IMR-90 (cell line): ENCODE measurements at regions not wholly inside any gene's neighbourhood (a gene's known extent, or its start where the extent isn't known, plus 50 kb on each side); places are given as distances from the start of the nearest gene placed in this dataset.

ENCODE experiments used
- ATAC-seq: fragments of 200-7000 bp; cut with Tn5 transposase; 2 replicates; pipeline ENCODE4 v1.9.1; 2020; ENCODE audit warnings: low read depth, mild to moderate bottlenecking, moderate library complexity
- BruUV-seq: library from RNA; stranded (reverse); fragments of 400-500 nt; replicated peaks from 2 replicates; lab custom pipeline; 2021; lab: Mats Ljungman, UMichigan
- CTCF ChIA-PET: fragments of 300-600 bp; formaldehyde crosslinking; extraction: SDS; loops from one replicate; lab custom pipeline; 2021; ENCODE audit warnings: antibody characterized with exemption; lab: Yijun Ruan, JAX
- POLR2A ChIA-PET: fragments of 300-600 bp; sonication (Branson Sonifier 250); formaldehyde crosslinking; loops from one replicate; lab custom pipeline; 2022; ENCODE audit warnings: antibody characterized with exemption; ENCODE audit not compliant: unreplicated experiment; lab: Charles Lee
- DNase-seq: peaks from one replicate; pipeline ENCODE4 v3.0.0; 2013
- H2AFZ ChIP-seq: replicated peaks from 2 replicates; pipeline ENCODE3; 2013; ENCODE audit warnings: low read length, mild to moderate bottlenecking; ENCODE audit not compliant: poor library complexity
- H2AK5ac ChIP-seq: 2 replicates; pipeline ENCODE4 v1.6.1; 2013; ENCODE audit warnings: low read depth, low read length, inconsistent platforms
- H2AK9ac ChIP-seq: replicated peaks from 2 replicates; pipeline ENCODE3; 2013; ENCODE audit warnings: mild to moderate bottlenecking, low read depth, low read length, moderate library complexity; ENCODE audit not compliant: poor library complexity
- H2BK120ac ChIP-seq: 2 replicates; pipeline ENCODE4 v1.6.1; 2013; ENCODE audit warnings: low read depth, low read length, inconsistent platforms
- H2BK15ac ChIP-seq: 3 replicates; pipeline ENCODE4 v1.6.1; 2013; ENCODE audit warnings: low read depth, low read length, inconsistent platforms
- H2BK20ac ChIP-seq: 2 replicates; pipeline ENCODE4 v1.6.1; 2013; ENCODE audit warnings: low read depth, mild to moderate bottlenecking, inconsistent platforms, low read length, moderate library complexity
- H2BK5ac ChIP-seq: 2 replicates; pipeline ENCODE4 v1.6.1; 2013; ENCODE audit warnings: mild to moderate bottlenecking, low read depth, low read length, inconsistent platforms; ENCODE audit not compliant: poor library complexity, severe bottlenecking
- H3K14ac ChIP-seq: replicated peaks from 2 replicates; pipeline ENCODE4 v1.6.1; 2013; ENCODE audit warnings: low read depth, low read length, inconsistent platforms
- H3K18ac ChIP-seq: 2 replicates; pipeline ENCODE4 v1.6.1; 2013; ENCODE audit warnings: low read depth, low read length, control low read depth
- H3K23ac ChIP-seq: 2 replicates; pipeline ENCODE4 v1.6.1; 2013; ENCODE audit warnings: low read depth, low read length, inconsistent platforms
- H3K27ac ChIP-seq: 2 replicates; pipeline ENCODE4 v1.5.1; 2013; ENCODE audit warnings: mild to moderate bottlenecking, control low read depth, low read length; ENCODE audit not compliant: insufficient read depth
- H3K27me3 ChIP-seq: 2 replicates; pipeline ENCODE4 v1.6.1; 2013; ENCODE audit warnings: low read length; ENCODE audit not compliant: control insufficient read depth, insufficient read depth
- H3K36me3 ChIP-seq: 2 replicates; pipeline ENCODE4 v1.6.1; 2013; ENCODE audit warnings: low read length, mixed read lengths; ENCODE audit not compliant: control insufficient read depth, insufficient read depth
- H3K4ac ChIP-seq: 2 replicates; pipeline ENCODE4 v1.6.1; 2013; ENCODE audit warnings: low read depth, low read length, inconsistent platforms
- H3K4me1 ChIP-seq: 2 replicates; pipeline ENCODE4 v1.6.1; 2013; ENCODE audit warnings: low read length, mixed read lengths; ENCODE audit not compliant: control insufficient read depth, insufficient read depth
- H3K4me2 ChIP-seq: 2 replicates; pipeline ENCODE4 v1.6.1; 2013; ENCODE audit warnings: low read depth, mild to moderate bottlenecking, control low read depth, low read length, moderate library complexity
- H3K4me3 ChIP-seq: 2 replicates; pipeline ENCODE4 v1.5.1; 2013; ENCODE audit warnings: low read depth, mild to moderate bottlenecking, control low read depth, low read length, moderate library complexity; ENCODE audit not compliant: insufficient read depth
- H3K56ac ChIP-seq: 2 replicates; pipeline ENCODE4 v1.6.1; 2013; ENCODE audit warnings: low read length, inconsistent platforms; ENCODE audit not compliant: insufficient read depth; ENCODE audit errors: extremely low read depth
- H3K79me1 ChIP-seq, 2 experiments: 2 replicates each; pipeline ENCODE4 v1.6.1; 2013; ENCODE audit warnings: low read length in 2 of 2, inconsistent platforms in 1 of 2, low read depth in 1 of 2
- H3K9ac ChIP-seq: 2 replicates; pipeline ENCODE4 v1.6.1; 2013; ENCODE audit warnings: low read depth, low read length, control low read depth
- H3K9me1 ChIP-seq: 2 replicates; pipeline ENCODE4 v1.6.1; 2013; ENCODE audit warnings: low read length, inconsistent platforms; ENCODE audit not compliant: insufficient read depth
- H3K9me3 ChIP-seq: 2 replicates; pipeline ENCODE4 v1.6.1; 2013; ENCODE audit warnings: low read length; ENCODE audit not compliant: control insufficient read depth, insufficient read depth
- H4K20me1 ChIP-seq: 2 replicates; pipeline ENCODE4 v1.6.1; 2013; ENCODE audit warnings: low read length, inconsistent platforms; ENCODE audit not compliant: insufficient read depth
- H4K5ac ChIP-seq: 2 replicates; pipeline ENCODE4 v1.6.1; 2013; ENCODE audit warnings: mild to moderate bottlenecking, low read depth, low read length, control low read depth
- H4K8ac ChIP-seq, 2 experiments: 2 replicates each; pipeline ENCODE4 v1.6.1; 2013; ENCODE audit warnings: low read depth in 2 of 2, low read length in 2 of 2, control low read depth in 1 of 2, inconsistent platforms in 1 of 2
- H4K91ac ChIP-seq: 2 replicates; pipeline ENCODE4 v1.6.1; 2013; ENCODE audit warnings: low read depth, low read length, inconsistent platforms; ENCODE audit not compliant: insufficient read depth
- RCOR1 ChIP-seq: IDR thresholded peaks from 2 replicates; pipeline ENCODE4 v1.6.1; 2012; ENCODE audit warnings: mild to moderate bottlenecking, low read length, improper control_type of control experiment; ENCODE audit not compliant: insufficient replicate concordance
- WGBS, 2 experiments: methylation state at CpG; one replicate each; pipeline versions ENCODE4 v1.1.5 to v1.1.7; 2013; ENCODE audit warnings: missing lambda C conversion rate in 2 of 2; ENCODE audit not compliant: insufficient read length in 1 of 2; ENCODE audit errors: extremely low coverage in 2 of 2; 5-methylcytosine and 5-hydroxymethylcytosine counted together
- dilution Hi-C: fragments of 300-500 bp; cut with HindIII; formaldehyde crosslinking; loops from one replicate; pipeline ENCODE4 v1.14.3; 2018; ENCODE audit warnings: low sequenced_read_pairs; ENCODE audit not compliant: unreplicated experiment
- in situ Hi-C: fragments of 300-500 bp; cut with MboI; formaldehyde crosslinking; loops from 3 replicates; pipeline ENCODE4 v1.14.3; 2019; ENCODE audit warnings: low sequenced_read_pairs, inconsistent platforms, mixed read lengths
- intact Hi-C: fragments of 100-400 bp; cut with micrococcal nuclease; formaldehyde crosslinking; loops from 2 replicates; pipeline ENCODE4 v1.10.0; 2022

DNA sequence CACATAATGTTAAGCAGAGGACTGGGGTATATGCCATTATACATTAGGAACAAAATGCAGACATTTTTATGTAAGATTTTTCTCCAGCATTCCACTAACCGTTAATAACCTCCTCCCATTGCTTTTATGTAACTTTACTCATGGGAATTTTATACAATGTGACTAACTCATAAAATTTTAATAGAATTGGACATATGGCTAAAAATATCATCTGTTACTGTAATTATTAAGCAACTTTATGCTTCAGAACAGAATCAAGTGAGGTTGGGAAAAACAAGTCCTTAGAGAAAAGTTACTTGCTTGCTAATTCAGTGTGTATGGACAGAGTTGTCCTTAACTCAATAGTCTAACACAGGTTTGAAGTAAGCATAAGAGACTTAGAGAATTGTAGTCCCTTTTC lies 54.8 kb upstream of the PCSK1 start:
- Histone ChIP-seq H3K18ac (no peak overlapping the region), H4K5ac (no peak overlapping the region), H3K27me3 (no peaks in the 10 kb centered on the region; the same call in none of the 2 replicates), H3K56ac (no peak overlapping the region), H3K14ac (no peak overlapping the region), H3K9me1 (no peaks in the 10 kb centered on the region), H3K4me3 (no peak overlapping the region), H2BK20ac (no peak overlapping the region), H2BK15ac (no peak overlapping the region), H3K4me2 (no peak overlapping the region), H2AK9ac (no peak overlapping the region), H4K20me1 (no peaks in the 10 kb centered on the region), H3K4ac (no peak overlapping the region), H3K9me3 (no peaks in the 10 kb centered on the region), H3K79me1 (no peaks in the 10 kb centered on the region), H3K9ac (no peak overlapping the region), H2BK120ac (no peak overlapping the region), H2AK5ac (no peak overlapping the region), H2BK5ac (no peak overlapping the region), H4K91ac (no peak overlapping the region), H4K8ac (no peak overlapping the region), H3K4me1 (no peaks in the 10 kb centered on the region), H2AFZ (no peak overlapping the region), H3K23ac (no peak overlapping the region), H3K36me3 (no peaks in the 10 kb centered on the region), H3K27ac (no peak overlapping the region)
- in situ Hi-C loops (no loop called here), dilution Hi-C loops (no loop called here), intact Hi-C loops (no loop called here)
- WGBS, 2 experiments: no CpG with 5 or more reads among the region's 1 CpG
- BruUV-seq: no TSS peak
- no peak for TF ChIP-seq RCOR1
- CTCF ChIA-PET: no interaction called here
- POLR2A ChIA-PET: no interaction called here
- DNase-seq (no peak), ATAC-seq (no peak)
